ENCODE measurements at regions not wholly inside any gene's neighbourhood (a gene's known extent, or its start where the extent isn't known, plus 50 kb on each side); places are given as distances from the start of the nearest gene placed in this dataset.

DNA sequence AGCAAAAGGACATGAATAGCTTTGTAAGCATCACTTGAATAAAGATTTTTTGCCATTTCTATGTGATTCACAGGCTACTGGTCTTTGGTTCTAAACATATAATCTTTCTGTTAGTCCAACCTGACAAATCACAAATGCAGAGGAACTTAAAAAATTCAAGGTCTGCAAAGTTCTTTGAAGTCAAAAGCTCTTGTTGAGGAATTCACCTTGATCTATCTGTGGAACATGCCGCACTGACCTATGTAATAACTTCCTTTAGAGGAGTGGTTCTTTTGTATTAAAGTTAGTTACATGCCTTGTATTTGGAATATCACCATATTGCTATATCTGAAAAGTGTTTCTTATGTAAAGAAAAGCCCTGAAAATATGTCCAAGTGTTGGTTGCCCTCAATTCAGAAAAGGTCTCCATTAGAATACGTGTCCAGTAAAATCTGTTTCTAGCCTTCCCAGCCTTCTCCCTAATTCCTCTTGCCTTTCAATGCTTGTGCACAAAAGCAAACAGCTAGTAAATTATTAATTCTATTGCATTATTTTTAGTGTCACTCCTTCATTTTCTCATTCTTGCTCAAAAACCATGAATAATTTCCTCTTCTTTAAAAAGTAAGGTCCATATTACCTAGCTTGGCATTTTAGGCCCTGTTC, 1192.8 kb downstream of the FLRT2 start (continued):
- TF ChIP-seq NFIC (IDR thresholded peaks at IDR 0.05; ENCODE audit: low read length), result peak; percentile 52; the same call in 1 of the 2 replicates
- TF ChIP-seq, protein P1, sequence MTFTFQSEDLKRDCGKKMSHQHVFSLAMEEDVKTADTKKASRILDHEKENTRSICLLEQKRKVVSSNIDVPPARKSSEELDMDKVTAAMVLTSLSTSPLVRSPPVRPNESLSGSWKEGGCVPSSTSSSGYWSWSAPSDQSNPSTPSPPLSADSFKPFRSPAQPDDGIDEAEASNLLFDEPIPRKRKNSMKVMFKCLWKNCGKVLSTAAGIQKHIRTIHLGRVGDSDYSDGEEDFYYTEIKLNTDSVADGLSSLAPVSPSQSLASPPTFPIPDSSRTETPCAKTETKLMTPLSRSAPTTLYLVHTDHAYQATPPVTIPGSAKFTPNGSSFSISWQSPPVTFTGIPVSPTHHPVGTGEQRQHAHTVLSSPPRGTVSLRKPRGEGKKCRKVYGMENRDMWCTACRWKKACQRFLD (CRISPR knock-in tag; IDR thresholded peaks at IDR 0.05; ENCODE audit: borderline replicate concordance), result no peak
- TF ChIP-seq DNMT3B (CRISPR knock-in tag; conservative IDR thresholded peaks at IDR 0.05), result 0 out of 2 replicates have a peak, but pooled peaks have one; percentile 29
- TF ChIP-seq ZNF382 (CRISPR knock-in tag; IDR thresholded peaks at IDR 0.05; ENCODE audit: borderline replicate concordance), result no peak
- no peak for TF ChIP-seq STAG1 (CRISPR knock-in tag; IDR thresholded peaks at IDR 0.05)
- TF ChIP-seq TCF7L2 (IDR thresholded peaks at IDR 0.05; ENCODE audit: low read depth, low read length), result peak; percentile 66
- TF ChIP-seq, protein P2, sequence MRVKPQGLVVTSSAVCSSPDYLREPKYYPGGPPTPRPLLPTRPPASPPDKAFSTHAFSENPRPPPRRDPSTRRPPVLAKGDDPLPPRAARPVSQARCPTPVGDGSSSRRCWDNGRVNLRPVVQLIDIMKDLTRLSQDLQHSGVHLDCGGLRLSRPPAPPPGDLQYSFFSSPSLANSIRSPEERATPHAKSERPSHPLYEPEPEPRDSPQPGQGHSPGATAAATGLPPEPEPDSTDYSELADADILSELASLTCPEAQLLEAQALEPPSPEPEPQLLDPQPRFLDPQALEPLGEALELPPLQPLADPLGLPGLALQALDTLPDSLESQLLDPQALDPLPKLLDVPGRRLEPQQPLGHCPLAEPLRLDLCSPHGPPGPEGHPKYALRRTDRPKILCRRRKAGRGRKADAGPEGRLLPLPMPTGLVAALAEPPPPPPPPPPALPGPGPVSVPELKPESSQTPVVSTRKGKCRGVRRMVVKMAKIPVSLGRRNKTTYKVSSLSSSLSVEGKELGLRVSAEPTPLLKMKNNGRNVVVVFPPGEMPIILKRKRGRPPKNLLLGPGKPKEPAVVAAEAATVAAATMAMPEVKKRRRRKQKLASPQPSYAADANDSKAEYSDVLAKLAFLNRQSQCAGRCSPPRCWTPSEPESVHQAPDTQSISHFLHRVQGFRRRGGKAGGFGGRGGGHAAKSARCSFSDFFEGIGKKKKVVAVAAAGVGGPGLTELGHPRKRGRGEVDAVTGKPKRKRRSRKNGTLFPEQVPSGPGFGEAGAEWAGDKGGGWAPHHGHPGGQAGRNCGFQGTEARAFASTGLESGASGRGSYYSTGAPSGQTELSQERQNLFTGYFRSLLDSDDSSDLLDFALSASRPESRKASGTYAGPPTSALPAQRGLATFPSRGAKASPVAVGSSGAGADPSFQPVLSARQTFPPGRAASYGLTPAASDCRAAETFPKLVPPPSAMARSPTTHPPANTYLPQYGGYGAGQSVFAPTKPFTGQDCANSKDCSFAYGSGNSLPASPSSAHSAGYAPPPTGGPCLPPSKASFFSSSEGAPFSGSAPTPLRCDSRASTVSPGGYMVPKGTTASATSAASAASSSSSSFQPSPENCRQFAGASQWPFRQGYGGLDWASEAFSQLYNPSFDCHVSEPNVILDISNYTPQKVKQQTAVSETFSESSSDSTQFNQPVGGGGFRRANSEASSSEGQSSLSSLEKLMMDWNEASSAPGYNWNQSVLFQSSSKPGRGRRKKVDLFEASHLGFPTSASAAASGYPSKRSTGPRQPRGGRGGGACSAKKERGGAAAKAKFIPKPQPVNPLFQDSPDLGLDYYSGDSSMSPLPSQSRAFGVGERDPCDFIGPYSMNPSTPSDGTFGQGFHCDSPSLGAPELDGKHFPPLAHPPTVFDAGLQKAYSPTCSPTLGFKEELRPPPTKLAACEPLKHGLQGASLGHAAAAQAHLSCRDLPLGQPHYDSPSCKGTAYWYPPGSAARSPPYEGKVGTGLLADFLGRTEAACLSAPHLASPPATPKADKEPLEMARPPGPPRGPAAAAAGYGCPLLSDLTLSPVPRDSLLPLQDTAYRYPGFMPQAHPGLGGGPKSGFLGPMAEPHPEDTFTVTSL (CRISPR knock-in tag; IDR thresholded peaks at IDR 0.05; ENCODE audit: borderline replicate concordance), result peak; percentile 39; the same call in 1 of the 2 replicates
- TF ChIP-seq, protein P3, sequence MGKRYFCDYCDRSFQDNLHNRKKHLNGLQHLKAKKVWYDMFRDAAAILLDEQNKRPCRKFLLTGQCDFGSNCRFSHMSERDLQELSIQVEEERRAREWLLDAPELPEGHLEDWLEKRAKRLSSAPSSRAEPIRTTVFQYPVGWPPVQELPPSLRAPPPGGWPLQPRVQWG (CRISPR knock-in tag; IDR thresholded peaks at IDR 0.05; ENCODE audit: borderline replicate concordance, low read depth), result no peak
- 0 out of 2 replicates have a peak, but pooled peaks have one; percentile 54 for TF ChIP-seq HMG20A (CRISPR knock-in tag; IDR thresholded peaks at IDR 0.05; ENCODE audit: borderline replicate concordance)
- TF ChIP-seq FOXO1 (CRISPR knock-in tag; IDR thresholded peaks at IDR 0.05), result no peak
- 0 out of 2 replicates have a peak, but pooled peaks have one; percentile 10 for TF ChIP-seq ZNF331 (CRISPR knock-in tag; IDR thresholded peaks at IDR 0.05)
- no peak for TF ChIP-seq ZNF510 (CRISPR knock-in tag; IDR thresholded peaks at IDR 0.05; ENCODE audit: low read depth)
- TF ChIP-seq, protein P4, sequence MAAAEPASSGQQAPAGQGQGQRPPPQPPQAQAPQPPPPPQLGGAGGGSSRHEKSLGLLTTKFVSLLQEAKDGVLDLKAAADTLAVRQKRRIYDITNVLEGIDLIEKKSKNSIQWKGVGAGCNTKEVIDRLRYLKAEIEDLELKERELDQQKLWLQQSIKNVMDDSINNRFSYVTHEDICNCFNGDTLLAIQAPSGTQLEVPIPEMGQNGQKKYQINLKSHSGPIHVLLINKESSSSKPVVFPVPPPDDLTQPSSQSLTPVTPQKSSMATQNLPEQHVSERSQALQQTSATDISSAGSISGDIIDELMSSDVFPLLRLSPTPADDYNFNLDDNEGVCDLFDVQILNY (CRISPR knock-in tag; conservative IDR thresholded peaks at IDR 0.05), result no peak
- TF ChIP-seq FOXA3 (CRISPR knock-in tag; IDR thresholded peaks at IDR 0.05), result peak; percentile 41
- no peak for TF ChIP-seq ZNF556 (CRISPR knock-in tag; IDR thresholded peaks at IDR 0.05; ENCODE audit: borderline replicate concordance)
- TF ChIP-seq, protein P5, sequence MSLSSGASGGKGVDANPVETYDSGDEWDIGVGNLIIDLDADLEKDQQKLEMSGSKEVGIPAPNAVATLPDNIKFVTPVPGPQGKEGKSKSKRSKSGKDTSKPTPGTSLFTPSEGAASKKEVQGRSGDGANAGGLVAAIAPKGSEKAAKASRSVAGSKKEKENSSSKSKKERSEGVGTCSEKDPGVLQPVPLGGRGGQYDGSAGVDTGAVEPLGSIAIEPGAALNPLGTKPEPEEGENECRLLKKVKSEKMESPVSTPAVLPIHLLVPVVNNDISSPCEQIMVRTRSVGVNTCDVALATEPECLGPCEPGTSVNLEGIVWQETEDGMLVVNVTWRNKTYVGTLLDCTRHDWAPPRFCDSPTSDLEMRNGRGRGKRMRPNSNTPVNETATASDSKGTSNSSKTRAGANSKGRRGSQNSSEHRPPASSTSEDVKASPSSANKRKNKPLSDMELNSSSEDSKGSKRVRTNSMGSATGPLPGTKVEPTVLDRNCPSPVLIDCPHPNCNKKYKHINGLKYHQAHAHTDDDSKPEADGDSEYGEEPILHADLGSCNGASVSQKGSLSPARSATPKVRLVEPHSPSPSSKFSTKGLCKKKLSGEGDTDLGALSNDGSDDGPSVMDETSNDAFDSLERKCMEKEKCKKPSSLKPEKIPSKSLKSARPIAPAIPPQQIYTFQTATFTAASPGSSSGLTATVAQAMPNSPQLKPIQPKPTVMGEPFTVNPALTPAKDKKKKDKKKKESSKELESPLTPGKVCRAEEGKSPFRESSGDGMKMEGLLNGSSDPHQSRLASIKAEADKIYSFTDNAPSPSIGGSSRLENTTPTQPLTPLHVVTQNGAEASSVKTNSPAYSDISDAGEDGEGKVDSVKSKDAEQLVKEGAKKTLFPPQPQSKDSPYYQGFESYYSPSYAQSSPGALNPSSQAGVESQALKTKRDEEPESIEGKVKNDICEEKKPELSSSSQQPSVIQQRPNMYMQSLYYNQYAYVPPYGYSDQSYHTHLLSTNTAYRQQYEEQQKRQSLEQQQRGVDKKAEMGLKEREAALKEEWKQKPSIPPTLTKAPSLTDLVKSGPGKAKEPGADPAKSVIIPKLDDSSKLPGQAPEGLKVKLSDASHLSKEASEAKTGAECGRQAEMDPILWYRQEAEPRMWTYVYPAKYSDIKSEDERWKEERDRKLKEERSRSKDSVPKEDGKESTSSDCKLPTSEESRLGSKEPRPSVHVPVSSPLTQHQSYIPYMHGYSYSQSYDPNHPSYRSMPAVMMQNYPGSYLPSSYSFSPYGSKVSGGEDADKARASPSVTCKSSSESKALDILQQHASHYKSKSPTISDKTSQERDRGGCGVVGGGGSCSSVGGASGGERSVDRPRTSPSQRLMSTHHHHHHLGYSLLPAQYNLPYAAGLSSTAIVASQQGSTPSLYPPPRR (CRISPR knock-in tag; IDR thresholded peaks at IDR 0.05; ENCODE audit: borderline replicate concordance), result no peak
- TF ChIP-seq BRD4 (CRISPR knock-in tag; IDR thresholded peaks at IDR 0.05), result no peak
